ENCODE measurements at regions not wholly inside any gene's neighbourhood (a gene's known extent, or its start where the extent isn't known, plus 50 kb on each side); places are given as distances from the start of the nearest gene placed in this dataset.

DNA sequence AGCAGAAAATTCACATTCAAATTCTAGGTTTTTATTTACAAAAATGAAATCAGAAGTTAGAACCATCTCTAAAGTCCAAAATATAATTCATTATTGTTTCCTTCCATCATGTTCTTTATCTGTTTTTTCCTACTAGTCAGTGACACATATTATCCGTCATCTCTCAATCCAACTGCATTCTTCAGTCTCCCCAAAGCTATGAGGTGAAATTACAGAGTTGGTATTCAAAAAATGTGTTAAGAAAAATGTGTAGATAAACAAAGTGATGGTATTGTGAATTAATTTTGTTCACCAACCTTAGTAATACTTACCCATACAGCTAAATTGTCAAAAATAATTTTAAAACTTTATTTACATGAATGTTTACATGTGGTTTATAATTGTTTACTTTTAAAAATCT is 448.7 kb upstream of the MIR17HG start:
- TF ChIP-seq CTCF (conservative IDR thresholded peaks at IDR 0.05; ENCODE audit: low read depth in 2 of 2) (no peak), EZH2phosphoT487 (IDR thresholded peaks at IDR 0.05; ENCODE audit: unreplicated experiment) (no peak), EZH2 (IDR thresholded peaks at IDR 0.05; ENCODE audit: low read depth, unreplicated experiment) (no peak), CREB1 (CRISPR knock-in tag; IDR thresholded peaks at IDR 0.05; ENCODE audit: low read depth) (no peak), JUNB (IDR thresholded peaks at IDR 0.05; ENCODE audit: unreplicated experiment) (no peak), POLR2AphosphoS5 (IDR thresholded peaks at IDR 0.05; ENCODE audit: low read depth) (no peak), REST (IDR thresholded peaks at IDR 0.05; ENCODE audit: unreplicated experiment) (no peak), ZNF331 (CRISPR knock-in tag; IDR thresholded peaks at IDR 0.05; ENCODE audit: low read depth) (no peak), NANOG (IDR thresholded peaks at IDR 0.05; ENCODE audit: borderline replicate concordance) (no peak)

Data from GM23338 (cell line).